G401 (cell line): ENCODE measurements at regions not wholly inside any gene's neighbourhood (a gene's known extent, or its start where the extent isn't known, plus 50 kb on each side); places are given as distances from the start of the nearest gene placed in this dataset.
"Not testable (repeated sequence)": the region's sequence is repeated elsewhere in the genome, so short reads cannot be mapped to it uniquely, and the experiment has no call there.

Source experiments
- DNase-seq: peaks from one replicate; pipeline ENCODE4 v3.0.0-alpha.2; 2015; ENCODE audit warnings: low spot score
- in situ Hi-C: cut with HindIII; loops from 2 replicates; pipeline ENCODE4 v1.10.0; 2016; ENCODE audit warnings: low sequenced_read_pairs, mixed read lengths

GRCh38 chr12:68469113-68469512 lies 137.0 kb upstream of the MDM1 start:
- DNase-seq, result no peak
- in situ Hi-C loops, result no loop called here

- in situ Hi-C loops, result no loop called here
- DNase-seq, result no peak
Observed at GRCh38 chr12:68470664-68471328, 138.6 kb upstream of the MDM1 start.

GRCh38 chr12:68474467-68475204 lies 136.1 kb upstream of the RAP1B start:
- DNase-seq, result no peak
- in situ Hi-C loops, result no loop called here

- DNase-seq, result no peak
- in situ Hi-C loops, result no loop called here
Observed at GRCh38 chr12:68476794-68477193, 133.9 kb upstream of the RAP1B start.

GRCh38 chr12:68477261-68477772 lies 133.4 kb upstream of the RAP1B start:
- in situ Hi-C loops, result no loop called here
- no peak for DNase-seq

GRCh38 chr12:68477906-68478305 lies 132.8 kb upstream of the RAP1B start:
- DNase-seq, result no peak
- in situ Hi-C loops, result no loop called here

GRCh38 chr12:68478516-68479260 lies 132.0 kb upstream of the RAP1B start:
- DNase-seq, result no peak
- in situ Hi-C loops, result no loop called here

- DNase-seq, result no peak
- in situ Hi-C loops, result no loop called here
Observed at GRCh38 chr12:68479261-68479895, 131.3 kb upstream of the RAP1B start.

GRCh38 chr12:68479896-68480291 lies 130.8 kb upstream of the RAP1B start:
- no peak for DNase-seq
- in situ Hi-C loops, result no loop called here

- DNase-seq, result no peak
- in situ Hi-C loops, result no loop called here
Observed at GRCh38 chr12:68480526-68480925, 130.2 kb upstream of the RAP1B start.

- no peak for DNase-seq
- in situ Hi-C loops, result no loop called here
Observed at GRCh38 chr12:68481181-68481941, 129.3 kb upstream of the RAP1B start.

GRCh38 chr12:68482014-68482413 lies 128.7 kb upstream of the RAP1B start:
- in situ Hi-C loops, result no loop called here
- DNase-seq, result no peak

- in situ Hi-C loops, result no loop called here
- DNase-seq, result no peak
Observed at GRCh38 chr12:68482660-68483059, 128.0 kb upstream of the RAP1B start.

- in situ Hi-C loops, result no loop called here
- DNase-seq, result no peak
Observed at GRCh38 chr12:68483592-68484383, 126.9 kb upstream of the RAP1B start.

GRCh38 chr12:68484578-68484977 lies 126.1 kb upstream of the RAP1B start:
- DNase-seq, in situ Hi-C loops: not testable (repeated sequence)

GRCh38 chr12:68486449-68486848 lies 124.2 kb upstream of the RAP1B start:
- DNase-seq, in situ Hi-C loops: not testable (repeated sequence)

- no peak for DNase-seq
- in situ Hi-C loops, result no loop called here
Observed at GRCh38 chr12:68487721-68488309, 122.9 kb upstream of the RAP1B start.

GRCh38 chr12:68489273-68489672 lies 121.4 kb upstream of the RAP1B start:
- DNase-seq, result no peak
- in situ Hi-C loops, result no loop called here
